ENCODE measurements at regions not wholly inside any gene's neighbourhood (a gene's known extent, or its start where the extent isn't known, plus 50 kb on each side); places are given as distances from the start of the nearest gene placed in this dataset.
A peak's percentile ranks its signal among the peaks of the same experiment; 100 is the strongest.
"Not testable (repeated sequence)": the region's sequence is repeated elsewhere in the genome, so short reads cannot be mapped to it uniquely, and the experiment has no call there.

DNA sequence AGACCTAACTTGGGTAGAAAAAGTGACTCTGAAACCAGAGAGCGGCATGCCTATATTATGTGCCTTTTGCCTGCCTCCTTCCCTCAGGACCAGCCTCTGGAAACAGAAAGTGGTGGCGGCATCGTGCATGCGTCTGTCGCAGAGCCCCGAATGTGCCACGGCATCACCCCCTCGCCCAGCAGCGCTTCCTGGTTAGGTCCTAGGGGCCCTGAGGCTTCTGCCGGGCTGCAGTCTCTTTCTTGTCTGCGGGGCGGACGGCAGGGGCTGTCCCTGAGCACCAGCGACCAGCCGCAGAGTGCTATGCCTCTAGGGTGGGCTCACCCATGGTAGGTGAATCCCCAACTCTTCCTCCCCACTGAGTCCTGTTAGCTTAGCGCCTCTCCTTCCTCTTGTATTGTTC, 68.7 kb downstream of the VSIG4 start:
- DNase-seq (ENCODE audit: low read depth in 2 of 3, low spot score in 2 of 3) = no peak

- DNase-seq (ENCODE audit: low read depth in 2 of 3, low spot score in 2 of 3) = not testable (repeated sequence)
Observed at GRCh38 chrX:65967159-65967558, 72.7 kb downstream of the VSIG4 start.

DNA sequence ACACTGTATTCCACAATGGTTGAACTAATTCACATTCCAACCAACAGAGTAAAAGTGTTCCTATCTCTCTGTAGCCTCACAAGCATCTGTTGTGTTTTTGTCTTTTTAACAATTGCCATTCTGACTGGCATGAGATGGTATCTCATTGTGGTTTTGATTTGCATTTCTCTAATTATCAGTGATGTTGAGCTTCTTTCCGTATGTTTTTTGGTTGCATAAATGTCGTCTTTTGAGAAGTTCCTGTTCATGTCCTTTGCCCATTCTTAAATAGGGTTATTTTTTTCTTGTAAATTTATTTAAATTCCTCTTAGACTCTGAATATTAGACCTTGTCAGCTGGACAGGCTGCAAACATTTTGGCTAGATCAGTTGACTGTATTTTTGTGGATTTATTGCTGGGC, 78.2 kb downstream of the VSIG4 start:
- DNase-seq (ENCODE audit: low read depth in 2 of 3, low spot score in 2 of 3) = no peak

- no peak for DNase-seq (ENCODE audit: low read depth in 2 of 3, low spot score in 2 of 3)
Observed at GRCh38 chrX:65948103-65948502, 91.8 kb downstream of the VSIG4 start.

DNA sequence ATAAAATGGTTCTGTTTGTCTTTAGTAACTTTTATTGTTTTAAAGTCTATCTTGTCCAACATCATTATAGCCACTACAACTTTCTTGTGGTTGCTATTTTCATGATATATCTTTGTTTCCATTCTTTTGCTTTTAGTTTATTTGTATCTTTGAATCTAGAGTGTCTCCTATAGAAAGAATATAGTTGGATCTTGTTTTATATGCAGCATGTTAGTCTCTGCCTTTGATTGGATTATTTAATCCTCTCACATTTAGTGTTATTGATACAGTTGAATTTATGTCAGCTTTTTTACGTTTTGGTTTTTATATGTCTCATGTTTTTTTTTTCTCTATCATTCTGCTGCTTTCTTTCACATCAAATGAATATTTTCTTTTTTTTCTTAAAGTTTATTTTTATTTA, 98.1 kb downstream of the VSIG4 start:
- no peak for DNase-seq (ENCODE audit: low read depth in 2 of 3, low spot score in 2 of 3)

GRCh38 chrX:65933085-65933589, 106.7 kb downstream of the VSIG4 start:
- no peak for DNase-seq (ENCODE audit: low read depth in 2 of 3, low spot score in 2 of 3)

- DNase-seq (ENCODE audit: low read depth in 2 of 3, low spot score in 2 of 3) = no peak
Observed at GRCh38 chrX:65932173-65933084, 107.5 kb downstream of the VSIG4 start.

DNA sequence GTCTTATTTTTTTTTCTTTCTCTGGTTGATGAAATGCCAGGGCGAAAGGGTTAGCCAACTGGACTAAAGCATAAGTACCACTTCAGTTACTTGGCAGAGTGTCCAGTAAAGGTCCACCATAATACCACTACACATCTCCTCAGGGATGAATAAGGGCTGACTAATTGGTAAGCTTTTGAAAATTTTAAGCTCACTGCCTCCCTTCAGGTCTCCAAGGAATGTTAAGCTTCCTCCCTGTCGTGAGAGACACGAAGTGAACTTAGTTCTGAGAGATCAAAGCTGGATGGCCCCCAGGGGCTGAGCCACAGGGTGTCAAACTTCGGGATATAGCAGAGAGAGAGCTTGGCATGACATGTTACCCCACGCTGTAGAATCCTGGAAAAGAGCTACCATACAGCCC, 111.4 kb downstream of the VSIG4 start:
- no peak for DNase-seq (ENCODE audit: low read depth in 2 of 3, low spot score in 2 of 3)

GRCh38 chrX:65927386-65927785, 112.5 kb downstream of the VSIG4 start:
- not testable (repeated sequence) for DNase-seq (ENCODE audit: low read depth in 2 of 3, low spot score in 2 of 3)

DNA sequence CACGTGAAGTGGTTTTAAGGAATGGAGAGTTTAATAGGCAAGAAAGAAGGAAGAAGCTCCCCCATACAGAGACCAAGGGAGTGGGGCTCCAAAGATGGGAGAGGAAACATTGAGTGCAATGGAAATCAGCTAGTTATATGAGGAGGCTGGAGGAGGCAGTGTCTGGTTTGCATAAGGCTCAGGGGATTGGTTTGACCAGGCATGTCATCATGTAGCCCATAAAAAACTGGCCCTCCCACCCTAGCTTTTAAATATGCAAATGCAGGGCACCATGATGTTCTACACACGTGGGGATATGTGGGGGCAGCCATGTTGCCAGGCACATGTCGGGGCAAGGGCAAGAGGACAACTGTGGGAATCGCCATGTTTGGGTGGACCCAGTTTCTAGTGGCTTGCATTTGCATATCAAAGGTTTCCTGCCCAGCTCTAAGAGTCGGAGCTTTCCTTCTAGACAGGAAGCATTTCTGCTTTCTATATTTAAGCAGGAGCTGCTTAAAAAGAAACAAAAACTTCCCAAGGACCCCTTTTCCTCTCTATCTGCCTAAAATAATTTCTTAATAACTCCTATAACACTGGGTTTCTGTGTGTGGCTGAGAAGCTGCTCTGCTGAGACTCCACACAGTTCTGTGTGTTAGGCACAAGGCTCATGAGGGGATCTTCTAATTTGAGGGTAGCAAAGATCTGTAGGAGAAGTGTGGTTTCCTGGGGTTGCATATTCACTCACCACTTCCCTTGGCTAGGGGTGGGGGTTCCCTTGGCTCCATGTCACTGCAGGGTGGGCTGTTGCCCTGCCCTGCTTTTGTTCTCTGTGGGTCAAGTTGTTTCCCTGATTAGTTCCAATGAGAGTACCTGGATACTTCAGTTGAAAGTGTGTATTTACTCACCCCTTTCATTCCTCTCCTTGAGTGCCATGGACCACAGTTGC, 113.5 kb downstream of the VSIG4 start:
- DNase-seq (ENCODE audit: low read depth in 2 of 3, low spot score in 2 of 3) = peak in 1 of 3 experiments; percentile 32

DNA sequence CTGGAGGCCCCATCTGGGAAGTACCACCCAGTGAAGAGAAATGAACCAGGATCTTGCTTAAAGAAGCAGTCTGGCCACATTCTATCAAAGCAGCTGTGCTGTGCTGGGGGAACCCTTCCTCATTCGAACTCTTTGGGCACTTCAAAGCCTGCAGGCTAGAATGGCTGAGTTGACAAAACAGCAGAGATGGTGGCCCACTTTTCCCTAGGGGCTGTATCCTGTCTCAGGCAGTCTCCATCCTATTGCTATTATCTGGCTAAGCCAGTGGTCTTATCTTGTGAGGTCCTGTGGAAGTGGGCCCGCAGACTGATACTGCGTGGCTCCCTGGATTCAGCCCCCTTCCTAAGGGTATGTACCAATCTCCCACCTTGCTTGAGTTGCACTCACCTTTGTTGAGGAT, 114.3 kb downstream of the VSIG4 start:
- no peak for DNase-seq (ENCODE audit: low read depth in 2 of 3, low spot score in 2 of 3)

- DNase-seq (ENCODE audit: low read depth in 2 of 3, low spot score in 2 of 3) = no peak
Observed at GRCh38 chrX:65925005-65925404, 114.9 kb downstream of the VSIG4 start.

- no peak for DNase-seq (ENCODE audit: low read depth in 2 of 3, low spot score in 2 of 3)
Observed at GRCh38 chrX:65921363-65921762, 118.5 kb downstream of the VSIG4 start.

GRCh38 chrX:65920620-65921019, 119.3 kb downstream of the VSIG4 start:
- no peak for DNase-seq (ENCODE audit: low read depth in 2 of 3, low spot score in 2 of 3)

GRCh38 chrX:65910899-65911298, 129.0 kb downstream of the VSIG4 start:
- no peak for DNase-seq (ENCODE audit: low read depth in 2 of 3, low spot score in 2 of 3)

DNA sequence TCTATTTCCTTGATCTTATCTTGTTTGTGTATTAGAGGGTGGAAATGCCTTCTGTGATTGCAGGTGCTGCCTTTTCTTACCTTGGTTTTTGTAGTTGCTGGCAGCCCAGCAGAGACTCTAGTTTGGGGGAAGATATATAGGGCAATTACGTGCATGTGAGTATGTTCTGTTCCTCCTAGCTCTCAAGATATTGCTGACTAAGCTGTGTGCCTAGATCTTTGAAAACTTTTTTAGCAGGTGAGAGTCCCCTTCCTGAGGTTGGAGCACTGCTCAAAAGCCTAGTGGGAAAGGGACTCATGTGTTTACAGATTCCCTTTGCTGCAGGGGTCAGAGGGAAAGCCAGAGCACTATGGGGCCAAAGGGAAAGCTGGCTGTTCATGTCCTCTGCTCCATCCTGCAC, 136.1 kb downstream of the VSIG4 start:
- DNase-seq (ENCODE audit: low read depth in 2 of 3, low spot score in 2 of 3) = no peak

GRCh38 chrX:65902011-65902410, 137.9 kb downstream of the VSIG4 start:
- DNase-seq (ENCODE audit: low read depth in 2 of 3, low spot score in 2 of 3) = no peak

GRCh38 chrX:65900850-65901844, 138.7 kb downstream of the VSIG4 start:
- DNase-seq (ENCODE audit: low read depth in 2 of 3, low spot score in 2 of 3) = no peak

DNA sequence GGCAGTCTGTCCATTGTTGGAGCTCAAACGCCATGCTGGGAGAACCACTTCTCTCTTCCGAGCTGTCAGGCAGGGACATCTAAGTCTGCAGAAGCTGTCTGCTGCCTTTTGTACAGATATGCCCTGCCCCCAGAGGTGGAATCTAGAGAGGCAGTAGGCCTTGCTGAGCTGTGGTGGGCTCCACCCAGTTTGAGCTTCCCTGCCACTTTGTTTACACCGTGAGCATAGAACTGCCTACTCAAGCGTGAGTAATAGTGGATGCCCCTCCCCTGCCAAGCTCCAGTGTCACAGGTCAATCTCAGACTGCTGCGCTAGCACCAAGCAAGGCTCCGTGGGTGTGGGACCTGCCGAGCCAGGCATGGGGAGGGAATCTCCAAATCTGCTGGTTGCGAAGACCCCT, 145.7 kb downstream of the VSIG4 start:
- no peak for DNase-seq (ENCODE audit: low read depth in 2 of 3, low spot score in 2 of 3)

- DNase-seq (ENCODE audit: low read depth in 2 of 3, low spot score in 2 of 3) = not testable (repeated sequence)
Observed at GRCh38 chrX:65891817-65892216, 148.1 kb downstream of the VSIG4 start.

DNA sequence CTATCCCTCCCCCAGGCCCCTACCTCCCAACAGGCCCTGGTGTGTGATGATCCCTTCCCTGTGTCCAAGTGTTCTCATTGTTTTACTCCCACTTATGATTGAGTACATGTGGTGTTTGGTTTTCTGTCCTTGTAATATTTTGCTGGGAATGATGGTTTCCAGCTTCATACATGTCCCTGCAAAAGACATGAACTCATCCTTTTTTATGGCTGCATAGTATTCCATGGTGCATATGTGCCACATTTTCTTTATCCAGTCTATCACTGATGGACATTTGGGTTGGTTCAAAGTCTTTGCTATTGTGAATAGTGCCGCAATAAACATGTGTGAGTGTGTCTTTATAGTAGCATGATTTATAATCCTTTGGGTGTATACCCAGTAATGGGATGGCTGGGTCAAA, 151.7 kb downstream of the VSIG4 start:
- not testable (repeated sequence) for DNase-seq (ENCODE audit: low read depth in 2 of 3, low spot score in 2 of 3)
